ENCODE measurements at regions not wholly inside any gene's neighbourhood (a gene's known extent, or its start where the extent isn't known, plus 50 kb on each side); places are given as distances from the start of the nearest gene placed in this dataset.

DNA sequence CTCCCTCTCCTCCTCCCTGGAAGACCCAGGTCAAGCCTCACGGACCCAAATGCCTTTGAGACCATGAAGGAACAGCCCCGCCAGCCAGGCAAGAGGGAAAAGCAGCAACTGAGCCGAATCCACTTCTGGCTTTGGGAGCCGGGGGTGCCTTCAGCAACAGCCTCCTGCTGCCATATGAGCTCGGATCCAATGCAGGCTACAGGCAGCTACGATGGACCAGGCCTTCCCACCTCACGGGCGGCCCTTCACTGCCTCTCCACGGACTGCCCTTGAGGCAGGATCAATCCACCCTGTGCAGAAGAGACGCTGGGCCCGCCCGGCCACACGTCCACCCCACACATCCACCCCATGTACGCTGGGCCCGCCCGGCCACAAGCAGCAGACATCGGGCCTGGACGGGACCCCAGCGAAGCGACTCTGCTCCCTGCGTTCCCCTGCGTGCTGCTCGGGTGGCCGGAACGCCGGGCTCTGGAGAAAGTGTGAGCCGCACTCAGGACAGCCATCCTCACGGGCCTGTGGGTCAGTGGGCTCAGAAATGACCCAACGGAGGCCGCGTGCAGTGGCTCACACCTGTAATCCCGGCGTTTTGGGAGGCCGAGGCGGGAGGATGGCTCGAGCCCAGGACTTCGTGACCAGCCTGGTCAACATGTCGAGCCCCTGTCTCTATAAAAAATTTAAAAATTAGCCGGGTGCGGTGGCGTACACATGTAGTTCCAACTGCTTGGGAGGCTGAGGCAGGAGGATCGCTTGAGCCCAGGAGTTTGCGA lies 82.0 kb downstream of the FOXL3 start:
- no peak for DNase-seq

DNA sequence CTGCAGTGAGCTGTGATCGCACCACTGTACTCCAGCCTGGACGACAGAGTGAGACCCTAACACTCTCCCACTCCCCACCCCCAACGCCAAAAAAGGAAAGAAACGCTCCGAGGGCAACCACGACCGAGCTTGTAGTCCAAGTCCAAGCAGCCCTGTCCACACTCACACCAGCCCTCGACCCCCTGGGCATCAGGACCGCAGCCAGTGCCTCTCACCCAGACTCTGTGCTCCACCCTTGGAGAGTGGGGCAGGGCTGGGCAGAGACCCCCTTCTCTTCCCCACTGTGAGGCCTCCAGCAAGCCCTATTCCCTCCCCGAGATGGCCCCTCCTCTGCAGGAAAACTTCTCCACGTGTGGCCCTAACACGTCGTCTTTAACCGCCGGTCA lies 82.6 kb downstream of the FOXL3 start:
- DNase-seq: no peak

DNA sequence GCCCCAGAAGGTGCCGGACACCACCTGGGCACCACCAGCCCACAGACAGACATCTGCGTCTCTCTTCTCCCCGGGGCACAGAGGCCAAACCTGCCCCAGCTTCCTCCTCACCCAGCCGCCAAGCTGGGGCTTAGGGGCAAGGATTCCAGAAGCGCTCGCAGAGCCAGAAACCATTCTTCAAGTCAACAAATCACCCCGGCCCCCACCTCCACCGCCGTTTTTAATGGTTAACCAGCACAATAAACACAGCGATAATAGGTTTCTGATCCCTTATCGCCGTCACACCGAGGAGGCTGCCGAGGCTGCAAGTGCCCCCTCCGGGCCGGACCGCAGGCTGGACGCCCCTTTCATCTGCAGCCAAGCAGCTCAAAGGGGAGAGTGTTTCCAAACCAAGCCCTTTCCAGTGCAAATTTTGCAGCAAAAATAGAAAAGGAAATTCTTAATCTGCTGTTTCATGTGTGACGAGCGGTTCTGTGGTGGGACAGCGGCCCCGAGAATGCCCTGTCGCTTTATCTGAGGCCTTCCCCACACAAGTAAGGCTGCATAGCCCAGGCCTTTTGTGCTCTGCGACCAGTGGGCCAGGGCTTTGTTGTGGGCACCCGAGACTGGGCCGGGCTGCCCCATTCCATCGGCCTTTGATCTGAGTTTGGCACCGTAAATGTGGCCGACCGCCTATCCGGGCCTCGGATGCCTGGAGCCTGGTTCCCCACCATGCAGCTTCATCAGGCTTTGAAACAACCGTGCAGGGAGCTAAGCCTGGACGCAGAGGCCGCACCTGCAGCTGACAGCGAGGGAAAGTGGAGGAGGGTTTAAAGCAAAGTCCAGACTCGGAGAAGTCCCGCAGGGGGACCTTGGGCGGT lies 83.2 kb downstream of the FOXL3 start:
- DNase-seq: no peak

DNA sequence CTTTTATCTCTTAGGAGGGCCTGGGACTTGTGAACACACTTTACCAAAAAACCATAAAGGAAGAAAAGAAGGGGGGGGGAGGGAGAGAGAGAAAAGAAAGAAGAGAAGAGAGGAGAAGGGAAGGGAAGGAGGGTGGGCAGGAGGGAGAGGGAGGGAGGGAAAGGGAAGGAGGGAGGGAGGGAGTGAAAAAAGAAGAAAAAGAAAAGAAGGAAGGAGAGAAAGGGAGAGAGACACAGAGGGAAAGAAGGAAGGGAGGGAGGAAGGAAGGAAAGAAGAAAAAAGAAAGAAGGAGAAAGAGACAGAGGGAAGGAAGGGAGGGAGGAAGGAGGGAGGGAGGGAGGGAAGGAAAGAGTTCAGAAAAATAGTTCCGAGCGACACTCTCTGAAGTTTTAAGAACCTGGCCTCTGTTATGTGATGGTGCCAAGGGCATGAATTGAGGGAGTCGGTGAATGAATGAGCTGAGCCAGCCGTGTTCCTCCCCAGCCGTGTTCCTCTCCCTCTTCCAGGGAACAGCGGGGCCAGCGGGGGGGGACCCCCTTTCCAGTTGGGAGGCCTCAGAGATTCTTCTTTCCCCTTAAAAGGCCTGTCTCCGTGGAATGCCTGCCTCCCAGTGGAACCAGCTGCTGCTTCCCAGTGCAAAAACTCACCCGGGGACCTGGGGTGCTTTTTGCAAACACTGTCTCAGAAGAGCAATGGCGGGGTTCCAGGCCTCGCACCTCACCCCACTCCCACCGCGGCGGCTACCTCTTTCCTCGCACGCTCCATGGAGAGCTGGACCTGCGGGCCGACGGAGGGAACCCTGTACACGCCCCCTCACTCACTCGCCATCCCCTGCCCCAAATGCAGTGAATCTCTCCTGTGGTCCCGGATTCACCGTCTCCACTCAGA lies 84.1 kb downstream of the FOXL3 start:
- DNase-seq: no peak

DNA sequence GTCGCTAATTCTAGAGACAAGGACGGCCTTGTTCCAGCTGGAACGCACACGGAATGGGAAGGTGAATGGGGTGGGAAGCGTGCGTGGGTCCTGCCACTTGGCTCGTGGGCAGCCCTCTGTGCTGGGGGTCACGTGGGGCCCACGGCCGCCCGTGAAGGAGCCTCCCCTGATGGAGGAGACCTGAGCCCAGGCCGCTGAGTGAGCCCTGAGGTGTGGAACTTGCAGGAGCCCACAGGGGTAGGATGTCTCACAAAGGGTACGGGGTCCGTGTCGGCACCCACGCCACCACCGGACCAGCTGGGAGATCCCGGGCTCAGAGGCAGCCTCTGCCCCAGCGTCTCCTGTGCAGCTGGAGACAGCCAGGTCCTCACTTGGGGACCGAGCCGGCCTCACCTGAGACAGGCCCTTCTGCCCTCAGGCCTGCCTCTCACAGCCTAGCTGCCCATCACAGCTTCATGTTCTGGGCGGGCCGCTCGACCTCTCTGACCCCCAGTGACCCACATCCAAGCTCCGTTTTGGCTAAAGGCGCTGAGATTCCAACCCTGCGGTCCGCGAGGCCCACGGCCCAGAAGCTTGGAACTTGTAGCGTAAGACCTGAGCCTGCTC lies 84.8 kb downstream of the FOXL3 start:
- no peak for DNase-seq

DNA sequence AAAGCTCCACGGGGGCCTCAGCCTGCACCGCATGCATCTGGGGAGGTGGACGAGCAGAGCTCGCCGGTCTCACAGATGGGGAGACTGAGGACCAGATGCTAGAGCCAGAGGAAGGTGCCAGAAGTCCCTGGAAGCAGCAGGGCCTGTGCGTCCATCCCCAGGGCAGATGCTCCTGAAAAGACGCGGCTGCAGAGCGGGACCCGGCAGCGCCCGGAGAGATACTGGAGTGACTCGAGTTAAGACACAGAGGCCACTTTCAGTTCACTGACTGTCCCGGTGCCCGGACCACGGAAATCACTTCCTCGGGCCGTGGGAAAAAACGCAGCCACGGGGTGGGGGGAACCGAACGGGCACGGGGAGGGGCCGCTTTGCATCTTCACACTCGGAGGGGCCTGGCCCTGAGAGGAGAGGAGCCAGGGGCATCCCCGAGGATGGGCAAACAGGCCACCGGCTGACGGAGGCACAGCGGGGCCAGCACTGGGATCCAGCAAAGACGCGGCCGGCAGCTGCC lies 85.4 kb downstream of the FOXL3 start:
- no peak for DNase-seq

DNA sequence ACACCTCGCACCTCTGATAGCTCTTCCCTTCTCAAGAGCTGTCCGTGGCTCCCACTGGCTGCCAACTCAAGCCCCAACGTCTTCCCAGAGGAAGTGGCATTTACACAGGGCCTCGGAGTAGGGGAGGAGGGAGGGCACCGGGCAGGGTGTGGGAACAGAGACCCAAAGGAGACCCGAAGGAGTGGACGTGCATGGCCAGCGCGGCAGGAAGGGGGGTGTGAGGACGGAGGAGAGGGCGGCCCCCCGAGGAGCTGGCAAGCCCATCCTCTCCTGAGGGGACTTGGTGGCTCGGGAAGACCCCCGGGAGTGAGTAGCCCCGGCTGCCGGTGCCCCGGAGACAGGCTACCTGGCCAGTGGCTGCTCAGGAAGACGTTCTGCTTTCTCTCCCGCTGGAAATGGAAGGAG lies 85.9 kb downstream of the FOXL3 start:
- no peak for DNase-seq

DNA sequence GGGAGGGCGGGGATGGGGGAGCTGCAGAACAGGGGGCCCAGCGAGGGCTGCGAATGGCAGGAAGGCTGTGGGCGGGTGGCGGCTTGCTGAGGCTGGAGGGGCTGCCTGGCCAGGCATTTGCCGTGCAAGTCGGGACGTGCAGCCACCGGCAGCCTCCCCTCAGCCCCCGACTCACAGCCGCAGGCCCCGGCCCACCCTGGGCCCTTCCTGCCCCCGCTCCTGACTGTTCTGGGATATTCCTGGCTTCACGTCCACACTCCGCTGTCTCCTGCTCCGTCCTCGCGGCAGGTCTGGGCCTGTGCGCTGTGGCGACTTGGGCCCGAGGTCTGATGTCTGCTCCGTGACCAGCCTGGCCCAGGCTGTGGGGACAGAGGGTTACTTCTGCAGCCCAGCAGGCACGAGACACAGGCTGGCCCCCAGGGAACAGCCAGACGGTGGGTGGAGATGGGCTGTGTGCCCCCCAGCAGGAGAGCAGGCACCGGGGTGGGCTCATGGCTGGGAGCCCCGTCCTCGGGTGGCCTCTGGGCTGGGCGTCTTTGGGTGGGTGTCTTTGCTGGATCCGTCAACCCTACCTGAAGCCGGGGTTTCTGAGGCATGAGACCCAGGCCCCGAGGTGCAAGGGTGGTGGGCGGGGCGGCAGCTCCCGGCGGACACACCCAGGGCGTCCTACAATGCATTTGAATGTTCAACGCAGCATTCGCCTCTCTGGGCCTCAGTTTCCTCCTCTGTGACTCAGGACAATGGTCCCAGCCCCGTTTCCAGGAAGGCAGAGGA lies 86.5 kb downstream of the FOXL3 start:
- no peak for DNase-seq

DNA sequence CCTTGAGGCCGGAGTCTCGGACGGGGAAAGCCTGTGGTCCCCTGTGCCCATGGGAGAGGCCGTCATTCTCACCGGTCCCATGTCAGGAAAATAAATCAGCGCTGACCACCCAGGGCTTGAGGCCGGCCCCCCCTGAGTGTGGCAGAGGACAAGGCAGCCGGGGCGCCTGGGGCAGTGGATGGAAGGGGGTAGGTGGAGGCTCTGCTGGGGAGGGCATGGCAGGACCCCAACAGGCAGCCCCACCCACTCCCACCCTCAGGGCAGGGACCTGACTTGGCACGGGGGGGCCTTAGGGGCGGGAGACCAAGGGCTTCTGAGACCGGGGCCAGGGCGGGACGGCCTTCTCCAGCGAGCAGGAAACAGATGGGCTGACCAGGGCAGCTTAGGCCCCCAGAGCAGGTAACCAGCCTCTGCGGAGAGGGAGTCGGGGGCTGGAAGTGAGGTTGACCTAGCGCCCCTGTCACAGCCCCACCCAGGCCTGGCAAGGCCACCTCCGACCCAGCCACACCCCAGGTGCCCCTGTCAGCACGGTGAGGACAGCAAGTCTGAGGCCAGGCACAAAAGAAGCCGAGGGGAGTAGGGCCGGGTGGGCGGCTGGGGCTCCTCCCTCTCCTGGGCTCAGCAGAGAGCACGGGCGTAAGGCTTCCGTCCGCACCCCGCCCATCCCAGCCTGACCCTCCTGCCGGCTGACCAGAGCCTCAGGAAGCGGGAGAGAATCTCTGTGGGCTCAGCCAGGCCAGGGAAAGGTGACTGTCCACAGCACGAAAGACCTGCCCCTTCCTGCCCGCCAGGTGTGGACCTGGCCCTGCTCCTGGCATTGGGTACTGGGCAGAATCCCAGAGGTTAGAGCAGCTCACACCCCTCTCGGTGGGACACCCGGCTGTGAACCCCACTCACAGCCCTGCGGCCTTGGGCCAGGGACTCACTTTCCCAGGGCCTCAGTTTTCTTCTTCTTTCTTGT lies 87.4 kb downstream of the FOXL3 start:
- DNase-seq: no peak

DNA sequence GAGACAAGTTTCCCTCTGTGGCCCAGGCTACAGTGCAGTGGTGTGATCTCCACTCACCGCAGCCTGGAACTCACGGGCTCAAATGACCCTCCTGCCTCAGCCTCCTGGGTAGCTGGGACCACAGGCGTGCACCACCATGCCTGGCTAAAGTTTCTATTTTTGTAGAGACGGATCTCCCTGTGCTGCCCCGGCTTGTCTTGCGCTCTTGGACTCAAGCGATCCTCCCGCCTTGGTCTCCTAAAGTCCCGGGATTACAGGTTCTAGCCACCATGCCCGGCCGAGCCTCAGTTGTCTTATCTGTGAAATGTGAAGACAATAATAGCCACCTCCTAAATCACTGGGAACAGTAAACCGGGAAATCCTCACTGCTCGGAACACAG lies 88.1 kb downstream of the FOXL3 start:
- DNase-seq: no peak

DNA sequence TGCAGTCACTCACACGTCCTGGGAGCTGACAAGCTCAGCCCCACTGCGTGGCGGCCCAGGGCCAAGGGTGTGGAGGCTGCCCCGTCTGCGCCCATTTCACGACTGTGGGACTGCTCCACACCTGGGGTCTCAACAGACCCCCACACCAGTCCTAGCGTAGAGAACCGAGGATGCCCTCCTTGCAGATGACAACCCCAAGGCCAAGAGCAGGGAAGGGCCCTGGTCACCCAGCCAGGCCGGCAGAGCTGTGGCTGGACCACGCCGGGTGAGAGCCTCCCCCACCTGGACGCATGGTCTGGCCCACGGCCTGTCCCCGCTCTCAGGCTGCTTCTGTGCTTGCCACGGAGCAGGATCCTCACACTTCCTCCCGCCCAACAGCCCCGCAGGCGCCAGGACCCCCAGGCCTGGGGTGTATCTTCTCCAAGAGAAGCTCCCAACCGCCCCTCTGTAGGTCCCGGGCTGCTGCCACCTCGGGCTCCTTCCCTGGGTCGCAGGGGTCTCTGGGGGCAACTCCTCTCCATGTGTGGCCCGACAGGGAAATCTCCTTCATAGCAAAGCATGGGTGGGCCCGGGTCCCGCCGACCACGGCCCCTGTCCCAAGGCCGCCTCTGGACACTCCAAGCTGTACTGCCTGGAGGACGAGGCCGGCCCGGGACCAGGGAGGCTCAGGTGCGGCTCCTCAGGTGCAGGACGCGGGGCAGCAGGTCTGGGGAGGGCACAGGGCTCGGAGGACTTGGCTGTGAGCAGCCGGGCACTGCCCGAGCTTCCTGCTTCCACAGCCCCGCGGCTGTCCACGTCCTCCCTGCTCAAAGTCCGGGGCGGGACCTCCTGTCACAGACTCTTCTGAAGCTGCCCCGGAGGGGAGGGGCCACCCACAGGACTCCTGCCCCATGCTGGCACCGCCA lies 88.8 kb downstream of the FOXL3 start:
- DNase-seq: no peak

DNA sequence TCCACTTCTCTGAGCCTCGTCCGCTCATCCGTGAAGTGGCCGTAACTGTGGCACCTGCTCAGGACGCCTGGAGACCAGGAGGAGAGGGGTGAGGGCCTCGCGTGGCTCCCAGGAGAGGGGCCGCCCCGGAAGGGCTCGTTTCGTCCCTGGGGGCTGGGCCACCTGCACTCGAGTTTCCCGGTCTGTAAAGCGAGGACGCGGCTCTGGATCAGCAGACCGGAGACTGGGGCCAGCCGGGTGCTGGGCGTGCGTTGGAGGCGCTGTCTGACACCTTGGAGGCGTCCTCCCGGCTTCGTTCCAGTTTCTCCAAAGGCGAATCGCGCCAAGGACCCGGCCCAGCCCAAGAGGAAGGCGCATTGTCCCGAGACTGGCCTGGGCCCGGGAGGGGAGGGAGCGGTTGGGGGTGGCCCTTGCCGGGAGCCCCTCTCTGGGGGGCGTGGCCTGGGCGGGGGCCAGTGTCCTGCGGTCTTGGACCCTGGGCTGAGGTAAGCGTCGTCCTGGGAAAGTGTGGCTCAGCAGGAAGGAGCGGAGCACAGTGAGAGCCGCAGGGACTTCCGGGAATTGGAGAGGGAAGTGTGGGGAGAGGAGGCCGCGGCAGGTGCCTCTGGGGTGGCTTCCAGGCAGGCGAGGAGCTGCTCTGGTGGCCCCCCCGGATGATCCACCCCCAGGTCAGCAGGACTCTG lies 89.6 kb downstream of the FOXL3 start:
- DNase-seq: no peak

DNA sequence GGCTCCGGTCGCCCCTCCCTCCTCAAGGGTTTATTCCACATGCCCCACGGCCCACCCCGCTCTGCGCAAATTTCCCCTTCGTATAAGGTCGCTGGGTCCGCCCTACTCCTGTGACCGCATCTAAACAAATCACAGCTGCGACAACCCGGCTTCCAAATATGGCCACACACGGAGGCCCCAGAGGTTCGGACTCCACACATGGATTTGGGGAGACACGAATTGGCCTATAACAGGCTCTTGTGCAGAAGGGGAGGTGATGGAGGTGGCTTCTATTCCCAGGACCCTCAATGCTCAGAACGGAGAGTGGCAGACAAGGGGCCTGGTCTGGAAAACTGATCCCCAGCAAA lies 90.1 kb downstream of the FOXL3 start:
- DNase-seq: no peak

DNA sequence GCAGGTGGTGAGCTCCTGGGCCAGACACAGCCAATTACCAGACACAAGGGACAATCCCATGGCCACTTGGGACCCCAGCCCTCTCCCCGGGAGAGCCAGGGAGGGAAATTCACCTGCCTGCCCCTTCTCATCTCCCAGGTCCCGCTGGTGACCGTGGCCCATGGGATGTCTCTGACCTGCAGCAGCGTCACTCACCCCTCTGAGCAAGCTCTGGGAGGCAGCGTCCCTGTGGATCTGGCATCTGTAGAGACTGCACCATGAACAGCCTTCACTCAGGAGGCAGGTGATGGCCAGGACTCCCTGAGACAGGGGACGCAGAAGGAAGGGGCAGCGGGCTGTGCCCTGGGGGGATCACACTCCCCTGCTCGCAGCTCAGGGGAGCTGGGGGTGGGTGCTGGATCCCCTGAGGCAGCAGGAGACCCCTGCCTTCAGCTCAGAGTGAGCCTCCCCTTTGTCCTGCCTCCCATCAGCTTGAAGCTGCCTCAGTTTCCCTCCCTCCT lies 90.8 kb downstream of the FOXL3 start:
- no peak for DNase-seq

DNA sequence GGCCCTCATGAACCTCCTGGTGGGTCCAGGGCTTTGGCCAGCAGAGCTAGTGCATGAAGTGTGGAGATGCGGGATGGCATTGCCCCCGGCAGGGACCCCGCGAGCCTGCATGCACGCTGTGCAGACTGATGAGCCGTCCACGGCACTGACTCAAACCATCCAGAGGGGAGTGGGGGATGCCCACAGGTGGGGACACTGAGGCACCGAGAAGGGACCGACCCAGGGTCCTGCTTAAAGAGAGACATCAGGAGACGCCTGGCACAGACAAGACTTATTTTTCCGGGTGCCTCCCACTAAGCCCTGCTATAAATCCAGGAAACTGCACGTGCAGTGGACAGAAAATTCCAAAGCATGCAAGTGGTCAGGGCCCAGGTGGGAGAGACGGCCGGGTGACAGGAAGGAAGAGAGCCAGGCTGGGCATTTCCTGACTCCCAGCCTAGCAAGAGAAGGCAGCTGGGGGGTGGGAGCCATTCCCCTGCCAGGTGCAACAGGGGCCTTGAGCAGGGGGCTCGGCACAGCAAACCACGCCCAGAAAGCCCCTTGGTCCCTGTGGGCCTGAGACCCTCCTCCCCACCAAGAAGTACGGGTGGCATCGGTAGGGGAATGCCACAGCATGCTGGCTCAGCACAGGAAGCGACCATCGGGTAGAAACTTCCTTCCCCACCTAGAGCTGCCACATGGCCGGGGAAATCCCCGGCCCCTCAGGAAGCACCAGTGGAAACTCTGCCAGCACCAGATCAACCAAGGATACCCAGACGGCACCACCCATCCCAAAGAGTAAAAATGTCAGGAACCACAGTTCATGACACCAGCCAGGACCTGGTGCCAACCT lies 91.5 kb downstream of the FOXL3 start:
- DNase-seq: no peak

DNA sequence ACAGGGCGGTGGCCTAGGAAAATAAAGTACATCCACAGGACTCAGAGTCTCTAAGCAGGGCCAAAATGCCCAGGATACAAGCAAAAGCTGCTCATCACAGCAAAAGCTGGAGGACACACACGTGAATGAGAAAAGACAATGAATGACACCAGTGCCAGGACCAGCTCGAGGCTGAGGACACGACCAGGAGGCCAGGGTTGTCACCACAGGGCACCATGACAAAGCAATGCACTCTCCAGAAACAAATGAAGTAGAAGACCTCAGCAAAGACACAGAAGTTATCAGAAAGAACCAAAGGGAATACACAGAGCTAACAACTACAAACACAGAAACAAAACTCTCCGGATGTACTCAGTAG lies 92.1 kb downstream of the FOXL3 start:
- DNase-seq: no peak

DNA sequence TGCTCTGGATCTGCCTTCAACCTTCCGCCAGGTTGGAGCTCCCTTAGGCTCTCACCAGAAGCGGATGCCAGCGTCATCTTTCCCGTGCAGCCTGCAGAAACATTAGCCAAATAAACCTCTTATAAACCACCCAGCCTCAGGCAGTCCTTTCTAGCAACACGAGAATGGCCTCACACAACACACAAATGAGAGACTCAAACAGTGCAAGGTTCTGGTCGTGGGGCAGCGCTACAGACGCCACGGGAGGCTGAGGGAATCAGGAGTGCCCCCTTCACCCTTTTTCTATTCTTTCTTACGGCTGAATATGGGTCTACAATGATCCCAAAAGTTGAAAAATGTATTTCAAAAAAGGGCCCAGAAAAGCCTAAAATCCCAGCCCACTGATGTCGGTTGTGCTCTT lies 96.4 kb downstream of the FOXL3 start:
- no peak for DNase-seq

All from effector CD4-positive, alpha-beta T cell (primary cell).